ENCODE measurements at regions not wholly inside any gene's neighbourhood (a gene's known extent, or its start where the extent isn't known, plus 50 kb on each side); places are given as distances from the start of the nearest gene placed in this dataset.
"Not testable (repeated sequence)": the region's sequence is repeated elsewhere in the genome, so short reads cannot be mapped to it uniquely, and the experiment has no call there.

DNA sequence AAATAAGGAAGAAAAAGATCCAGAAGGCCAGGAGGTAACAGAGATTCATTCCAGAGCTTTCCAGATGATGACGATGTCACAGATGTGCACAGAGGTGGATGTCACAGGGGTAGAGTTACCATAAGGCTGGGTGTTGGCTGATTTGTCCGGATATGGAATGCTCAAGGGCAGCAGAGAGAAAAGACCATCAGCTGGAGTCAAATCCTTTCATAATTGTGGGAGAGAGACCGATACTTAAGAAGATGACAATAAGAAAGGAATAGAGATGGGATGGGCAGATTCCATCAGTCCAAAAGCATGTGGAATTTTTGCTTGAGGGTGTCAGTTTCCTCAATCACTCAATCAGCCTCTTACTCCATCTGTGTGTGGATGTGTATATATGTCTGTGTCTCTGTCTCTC is 150.4 kb downstream of the CENPC start:
- no peak for DNase-seq (ENCODE audit: extremely low spot score, unreplicated experiment)
- Mint-ChIP-seq H3K36me3 (no peaks in the 10 kb centered on the region), H3K4me1 (ENCODE audit: unreplicated experiment) (no peaks in the 10 kb centered on the region), H3K27me3 (peaks cover 3% of the 10 kb centered on the region), H3K4me3 (no peak overlapping the region), H3K9me3 (peaks cover 4% of the 10 kb centered on the region), H3K27ac (peak overlapping the region; percentile 34)
- TF ChIP-seq, protein P1, sequence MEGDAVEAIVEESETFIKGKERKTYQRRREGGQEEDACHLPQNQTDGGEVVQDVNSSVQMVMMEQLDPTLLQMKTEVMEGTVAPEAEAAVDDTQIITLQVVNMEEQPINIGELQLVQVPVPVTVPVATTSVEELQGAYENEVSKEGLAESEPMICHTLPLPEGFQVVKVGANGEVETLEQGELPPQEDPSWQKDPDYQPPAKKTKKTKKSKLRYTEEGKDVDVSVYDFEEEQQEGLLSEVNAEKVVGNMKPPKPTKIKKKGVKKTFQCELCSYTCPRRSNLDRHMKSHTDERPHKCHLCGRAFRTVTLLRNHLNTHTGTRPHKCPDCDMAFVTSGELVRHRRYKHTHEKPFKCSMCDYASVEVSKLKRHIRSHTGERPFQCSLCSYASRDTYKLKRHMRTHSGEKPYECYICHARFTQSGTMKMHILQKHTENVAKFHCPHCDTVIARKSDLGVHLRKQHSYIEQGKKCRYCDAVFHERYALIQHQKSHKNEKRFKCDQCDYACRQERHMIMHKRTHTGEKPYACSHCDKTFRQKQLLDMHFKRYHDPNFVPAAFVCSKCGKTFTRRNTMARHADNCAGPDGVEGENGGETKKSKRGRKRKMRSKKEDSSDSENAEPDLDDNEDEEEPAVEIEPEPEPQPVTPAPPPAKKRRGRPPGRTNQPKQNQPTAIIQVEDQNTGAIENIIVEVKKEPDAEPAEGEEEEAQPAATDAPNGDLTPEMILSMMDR (conservative IDR thresholded peaks at IDR 0.05): no peak

DNA sequence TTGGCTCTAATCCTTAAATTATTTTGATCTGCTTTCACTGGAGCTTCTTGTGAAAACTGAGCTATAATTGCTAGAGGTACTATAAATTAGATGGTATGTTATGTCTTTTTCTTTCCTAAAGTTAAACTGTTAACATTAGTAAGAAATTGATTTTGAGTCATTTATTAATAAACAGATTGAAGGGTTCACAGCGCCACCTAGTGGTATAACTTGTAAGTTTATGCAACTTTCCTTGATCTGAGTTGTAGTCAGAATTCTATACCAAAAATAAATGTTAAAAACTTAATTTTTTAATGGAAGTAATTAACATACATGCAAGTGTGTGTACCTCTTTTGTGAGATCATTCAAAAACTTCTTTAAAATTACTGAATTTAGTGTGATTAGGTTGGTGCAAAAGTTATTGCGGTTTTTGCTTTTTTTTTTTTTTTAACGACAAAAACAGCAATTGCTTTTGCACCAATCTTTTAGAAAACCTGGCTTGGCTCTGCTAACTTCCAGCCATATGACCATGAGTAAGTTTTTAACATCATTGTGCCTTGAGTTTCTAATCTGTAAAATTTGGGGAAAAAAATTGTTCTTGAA is 151.5 kb downstream of the CENPC start:
- Mint-ChIP-seq H3K27ac (no peak overlapping the region), H3K27me3 (peaks cover 3% of the 10 kb centered on the region), H3K36me3 (no peaks in the 10 kb centered on the region), H3K4me1 (ENCODE audit: unreplicated experiment) (no peaks in the 10 kb centered on the region), H3K4me3 (no peak overlapping the region), H3K9me3 (peaks cover 4% of the 10 kb centered on the region)
- no peak for DNase-seq (ENCODE audit: extremely low spot score, unreplicated experiment)
- TF ChIP-seq, protein P1 (conservative IDR thresholded peaks at IDR 0.05): peak; percentile 93

DNA sequence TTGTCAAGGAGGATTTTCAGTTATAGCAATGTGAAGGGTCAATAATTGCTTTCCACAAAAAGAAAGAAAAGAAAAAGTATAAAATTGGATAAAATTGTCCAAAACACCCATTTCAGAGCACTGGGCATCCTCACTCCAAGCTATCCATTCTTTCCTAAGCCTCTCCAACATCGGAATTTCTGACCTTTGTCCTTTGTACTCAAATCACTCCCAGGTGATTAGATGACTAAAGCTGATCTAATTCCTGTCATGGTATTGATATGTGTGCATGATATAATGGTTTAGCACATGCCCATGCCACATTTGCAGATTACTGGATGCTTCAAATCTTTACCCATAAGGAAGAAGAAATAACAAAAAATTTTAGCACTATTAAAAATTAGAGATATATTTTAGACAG is 152.3 kb downstream of the CENPC start:
- no peak overlapping the region for H3K4me3 Mint-ChIP-seq
- no peaks in the 10 kb centered on the region for H3K36me3 Mint-ChIP-seq
- TF ChIP-seq, protein P1 (conservative IDR thresholded peaks at IDR 0.05): no peak
- DNase-seq (ENCODE audit: extremely low spot score, unreplicated experiment): no peak
- H3K27ac Mint-ChIP-seq: no peak overlapping the region
- peaks cover 2% of the 10 kb centered on the region for H3K9me3 Mint-ChIP-seq
- H3K4me1 Mint-ChIP-seq (ENCODE audit: unreplicated experiment): no peaks in the 10 kb centered on the region
- H3K27me3 Mint-ChIP-seq: peaks cover 3% of the 10 kb centered on the region

DNA sequence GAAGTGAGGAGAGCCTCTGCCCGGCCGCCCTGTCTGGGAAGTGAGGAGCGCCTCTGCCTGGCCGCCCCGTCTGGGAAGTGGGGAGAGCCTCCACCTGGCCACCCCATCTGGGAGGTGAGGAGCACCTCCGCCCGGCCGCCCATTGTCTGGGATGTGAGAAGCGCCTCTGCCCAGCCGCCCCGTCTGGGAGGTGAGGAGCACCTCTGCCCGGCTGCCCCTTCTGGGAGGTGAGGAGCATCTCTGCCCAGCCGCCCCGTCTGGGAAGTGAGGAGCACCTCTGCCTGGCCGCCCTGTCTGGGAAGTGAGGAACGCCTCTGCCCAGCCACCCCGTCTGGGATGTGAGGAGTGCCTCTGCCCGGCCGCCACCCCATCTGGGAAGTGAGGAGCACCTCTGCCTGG is 163.9 kb downstream of the CENPC start:
- not testable (repeated sequence) for H3K9me3 Mint-ChIP-seq; H3K4me3 Mint-ChIP-seq; H3K27ac Mint-ChIP-seq; H3K36me3 Mint-ChIP-seq; DNase-seq (ENCODE audit: extremely low spot score, unreplicated experiment); H3K27me3 Mint-ChIP-seq; H3K4me1 Mint-ChIP-seq (ENCODE audit: unreplicated experiment)

DNA sequence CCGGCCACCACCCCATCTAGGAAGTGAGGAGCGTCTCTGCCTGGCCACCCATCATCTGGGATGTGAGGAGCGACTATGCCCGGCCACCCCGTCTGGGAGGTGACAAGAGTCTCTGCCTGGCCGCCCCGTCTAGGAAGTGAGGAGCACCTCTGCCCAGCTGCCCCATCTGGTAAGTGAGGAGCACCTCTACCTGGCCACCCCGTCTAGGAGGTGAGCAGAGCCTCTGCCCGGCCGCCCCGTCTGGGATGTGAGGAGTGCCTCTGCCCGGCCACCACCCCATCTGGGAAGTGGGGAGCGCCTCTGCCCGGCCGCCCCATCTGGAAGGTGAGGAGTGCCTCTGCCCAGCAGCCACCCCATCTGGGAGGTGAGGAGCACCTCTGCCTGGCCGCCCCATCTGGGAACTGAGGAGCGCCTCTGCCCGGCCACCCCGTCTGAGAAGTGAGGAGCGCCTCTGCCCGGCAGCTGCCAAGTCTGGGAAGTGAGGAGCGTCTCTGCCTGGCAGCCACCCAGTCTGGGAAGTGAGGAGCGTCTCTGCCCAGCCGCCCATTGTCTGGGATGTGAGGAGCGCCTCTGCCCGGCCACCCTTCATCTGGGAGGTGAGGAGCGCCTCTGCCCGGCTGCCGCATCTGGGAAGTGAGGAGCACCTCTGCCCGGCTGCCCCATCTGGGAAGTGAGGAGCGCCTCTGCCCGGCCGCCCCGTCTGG is 164.4 kb downstream of the CENPC start:
- not testable (repeated sequence) for H3K9me3 Mint-ChIP-seq; H3K36me3 Mint-ChIP-seq; H3K4me3 Mint-ChIP-seq; H3K27ac Mint-ChIP-seq; H3K27me3 Mint-ChIP-seq; H3K4me1 Mint-ChIP-seq (ENCODE audit: unreplicated experiment)
- DNase-seq (ENCODE audit: extremely low spot score, unreplicated experiment): peak; percentile 62

DNA sequence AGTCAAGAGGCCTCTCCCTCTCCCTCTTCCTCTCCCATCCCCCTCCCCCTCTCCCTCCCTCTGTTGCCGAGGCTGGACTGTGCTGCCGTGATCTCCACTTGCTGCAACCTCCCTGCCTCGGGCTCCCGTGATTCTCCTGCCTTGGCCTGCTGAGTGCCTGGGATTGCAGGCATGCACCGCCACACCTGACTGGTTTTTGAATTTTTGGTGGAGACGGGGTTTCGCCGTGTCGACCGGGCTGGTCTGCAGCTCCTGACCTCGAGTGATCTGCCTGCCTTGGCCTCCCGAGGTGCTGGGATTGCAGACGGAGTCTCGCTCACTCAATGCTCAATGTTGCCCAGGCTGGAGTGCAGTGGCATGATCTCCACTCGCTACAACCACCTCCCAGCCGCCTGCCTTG is 165.1 kb downstream of the CENPC start:
- TF ChIP-seq, protein P1 (conservative IDR thresholded peaks at IDR 0.05): no peak
- H3K27ac Mint-ChIP-seq: no peak overlapping the region
- H3K4me3 Mint-ChIP-seq: no peak overlapping the region
- peaks cover 5% of the 10 kb centered on the region for H3K36me3 Mint-ChIP-seq
- H3K27me3 Mint-ChIP-seq: no peaks in the 10 kb centered on the region
- peaks cover 4% of the 10 kb centered on the region for H3K9me3 Mint-ChIP-seq
- no peaks in the 10 kb centered on the region for H3K4me1 Mint-ChIP-seq (ENCODE audit: unreplicated experiment)
- no peak for DNase-seq (ENCODE audit: extremely low spot score, unreplicated experiment)
